Activated CD8-positive, alpha-beta T cell treated with anti-CD3 and anti-CD28 coated beads for 36 hours (primary cell): ENCODE measurements at regions not wholly inside any gene's neighbourhood (a gene's known extent, or its start where the extent isn't known, plus 50 kb on each side); places are given as distances from the start of the nearest gene placed in this dataset.

Source experiments
- ATAC-seq: fragments of 200-7000 bp; cut with Tn5 transposase; one replicate; pipeline ENCODE4 v1.10.0; 2021; ENCODE audit warnings: mild to moderate bottlenecking, moderate library complexity
- CTCF ChIA-PET: fragments of 350-600 bp; sonication (Branson Sonifier 250); formaldehyde crosslinking; loops from one replicate; lab custom pipeline; 2021; ENCODE audit warnings: antibody characterized with exemption; lab: Charles Lee
- POLR2A ChIA-PET: fragments of 350-600 bp; sonication (Branson Sonifier 250); formaldehyde crosslinking; loops from one replicate; lab custom pipeline; 2021; ENCODE audit warnings: antibody characterized with exemption; lab: Charles Lee
- DNase-seq: peaks from one replicate; pipeline ENCODE4 v3.0.0-alpha.2; 2020
- H3K27ac Mint-ChIP-seq: one replicate; pipeline ENCODE4 v1.8.0; 2021; ENCODE audit warnings: mild to moderate bottlenecking, mixed read lengths
- H3K27me3 Mint-ChIP-seq: one replicate; pipeline ENCODE4 v1.8.0; 2021; ENCODE audit warnings: mixed read lengths
- H3K36me3 Mint-ChIP-seq: one replicate; pipeline ENCODE4 v1.8.0; 2021; ENCODE audit warnings: low read depth, mixed read lengths
- H3K4me1 Mint-ChIP-seq: one replicate; pipeline ENCODE4 v1.8.0; 2021; ENCODE audit warnings: low read depth, mixed read lengths
- H3K4me3 Mint-ChIP-seq: one replicate; pipeline ENCODE4 v1.8.0; 2021; ENCODE audit warnings: mild to moderate bottlenecking, moderate library complexity, mixed read lengths
- H3K9me3 Mint-ChIP-seq: one replicate; pipeline ENCODE4 v1.8.0; 2021; ENCODE audit warnings: mixed read lengths
- CTCF ChIP-seq: fragments of 200-600 bp; IDR thresholded peaks from one replicate; pipeline ENCODE4 v1.8.0; 2022; ENCODE audit warnings: antibody characterized with exemption, mild to moderate bottlenecking
- intact Hi-C: fragments of 100-400 bp; cut with micrococcal nuclease; formaldehyde crosslinking; loops from one replicate; pipeline ENCODE4 v1.10.0; 2022

GRCh38 chr5:122545986-122546385 is 228.9 kb upstream of the SNX2 start:
- POLR2A ChIA-PET: no interaction called here
- intact Hi-C loops: no loop called here
- H3K27me3 Mint-ChIP-seq: peaks cover 2% of the 10 kb centered on the region
- DNase-seq: no peak
- no peak for ATAC-seq
- no peak for TF ChIP-seq CTCF
- H3K9me3 Mint-ChIP-seq: peaks cover 5% of the 10 kb centered on the region
- H3K27ac Mint-ChIP-seq: no peak overlapping the region
- H3K4me1 Mint-ChIP-seq: no peaks in the 10 kb centered on the region
- H3K36me3 Mint-ChIP-seq: no peaks in the 10 kb centered on the region
- CTCF ChIA-PET: no interaction called here
- no peak overlapping the region for H3K4me3 Mint-ChIP-seq

GRCh38 chr5:122547219-122547618 is 227.7 kb upstream of the SNX2 start:
- no peak overlapping the region for H3K4me3 Mint-ChIP-seq
- DNase-seq (no peak), ATAC-seq (no peak)
- intact Hi-C loops: no loop called here
- no peak for TF ChIP-seq CTCF
- ChIA-PET POLR2A (no interaction called here), CTCF (no interaction called here)
- H3K4me1 Mint-ChIP-seq: no peaks in the 10 kb centered on the region
- H3K27ac Mint-ChIP-seq: no peak overlapping the region
- peaks cover 5% of the 10 kb centered on the region for H3K9me3 Mint-ChIP-seq
- H3K36me3 Mint-ChIP-seq: no peaks in the 10 kb centered on the region
- peaks cover under 1% of the 10 kb centered on the region for H3K27me3 Mint-ChIP-seq

- Mint-ChIP-seq H3K36me3 (no peaks in the 10 kb centered on the region), H3K4me1 (no peaks in the 10 kb centered on the region), H3K9me3 (peaks cover 5% of the 10 kb centered on the region), H3K27me3 (no peaks in the 10 kb centered on the region), H3K27ac (no peak overlapping the region), H3K4me3 (no peak overlapping the region)
- intact Hi-C loops: no loop called here
- ATAC-seq (no peak), DNase-seq (no peak)
- POLR2A ChIA-PET: no interaction called here
- CTCF ChIA-PET: no interaction called here
- no peak for TF ChIP-seq CTCF
Observed at GRCh38 chr5:122547669-122548068, 227.2 kb upstream of the SNX2 start.

GRCh38 chr5:122559676-122560075 is 215.2 kb upstream of the SNX2 start:
- ATAC-seq: no peak
- DNase-seq: no peak
- ChIA-PET CTCF (no interaction called here), POLR2A (no interaction called here)
- H3K27ac Mint-ChIP-seq: no peak overlapping the region
- no peaks in the 10 kb centered on the region for H3K4me1 Mint-ChIP-seq
- H3K27me3 Mint-ChIP-seq: peaks cover 2% of the 10 kb centered on the region
- no peaks in the 10 kb centered on the region for H3K36me3 Mint-ChIP-seq
- TF ChIP-seq CTCF: no peak
- no peak overlapping the region for H3K4me3 Mint-ChIP-seq
- H3K9me3 Mint-ChIP-seq: no peaks in the 10 kb centered on the region
- intact Hi-C loops: no loop called here

- Mint-ChIP-seq H3K9me3 (no peaks in the 10 kb centered on the region), H3K4me1 (no peaks in the 10 kb centered on the region), H3K27me3 (peaks cover 2% of the 10 kb centered on the region), H3K36me3 (no peaks in the 10 kb centered on the region), H3K4me3 (no peak overlapping the region), H3K27ac (no peak overlapping the region)
- ChIA-PET POLR2A (no interaction called here), CTCF (no interaction called here)
- no peak for TF ChIP-seq CTCF
- DNase-seq: no peak
- no peak for ATAC-seq
- intact Hi-C loops: no loop called here
Observed at GRCh38 chr5:122561209-122561608, 213.7 kb upstream of the SNX2 start.
